GM18873 (cell line): ENCODE measurements at regions not wholly inside any gene's neighbourhood (a gene's known extent, or its start where the extent isn't known, plus 50 kb on each side); places are given as distances from the start of the nearest gene placed in this dataset.
"Not testable (repeated sequence)": the region's sequence is repeated elsewhere in the genome, so short reads cannot be mapped to it uniquely, and the experiment has no call there.

Experiments
- ATAC-seq: cut with Tn5 transposase; IDR thresholded peaks from one replicate; pipeline ENCODE4 v1.9.1; 2021; ENCODE audit warnings: mild to moderate bottlenecking, moderate library complexity, moderate number of reproducible peaks; ENCODE audit not compliant: unreplicated experiment, low FRiP score

DNA sequence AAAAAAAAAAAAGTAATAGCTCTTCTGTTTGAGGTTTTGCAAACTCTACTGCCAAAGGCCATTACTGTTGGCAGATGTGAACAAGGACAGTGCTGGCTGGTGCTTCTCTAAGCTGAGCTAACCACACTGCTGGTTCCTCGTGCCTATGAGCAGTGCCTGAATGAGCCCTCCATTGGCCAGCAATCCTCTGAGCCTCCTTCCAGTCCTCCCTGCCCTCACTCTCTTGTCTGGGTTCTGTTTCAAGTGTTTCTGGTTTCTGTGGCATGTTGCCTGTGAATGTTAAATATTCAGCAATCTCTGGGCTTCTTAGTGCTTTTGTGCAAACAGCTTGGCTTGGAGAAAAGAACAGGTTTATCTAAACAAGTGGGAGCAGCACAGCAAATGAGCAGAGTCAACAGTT is 161.3 kb upstream of the AUTS2 start:
- no peak for ATAC-seq

DNA sequence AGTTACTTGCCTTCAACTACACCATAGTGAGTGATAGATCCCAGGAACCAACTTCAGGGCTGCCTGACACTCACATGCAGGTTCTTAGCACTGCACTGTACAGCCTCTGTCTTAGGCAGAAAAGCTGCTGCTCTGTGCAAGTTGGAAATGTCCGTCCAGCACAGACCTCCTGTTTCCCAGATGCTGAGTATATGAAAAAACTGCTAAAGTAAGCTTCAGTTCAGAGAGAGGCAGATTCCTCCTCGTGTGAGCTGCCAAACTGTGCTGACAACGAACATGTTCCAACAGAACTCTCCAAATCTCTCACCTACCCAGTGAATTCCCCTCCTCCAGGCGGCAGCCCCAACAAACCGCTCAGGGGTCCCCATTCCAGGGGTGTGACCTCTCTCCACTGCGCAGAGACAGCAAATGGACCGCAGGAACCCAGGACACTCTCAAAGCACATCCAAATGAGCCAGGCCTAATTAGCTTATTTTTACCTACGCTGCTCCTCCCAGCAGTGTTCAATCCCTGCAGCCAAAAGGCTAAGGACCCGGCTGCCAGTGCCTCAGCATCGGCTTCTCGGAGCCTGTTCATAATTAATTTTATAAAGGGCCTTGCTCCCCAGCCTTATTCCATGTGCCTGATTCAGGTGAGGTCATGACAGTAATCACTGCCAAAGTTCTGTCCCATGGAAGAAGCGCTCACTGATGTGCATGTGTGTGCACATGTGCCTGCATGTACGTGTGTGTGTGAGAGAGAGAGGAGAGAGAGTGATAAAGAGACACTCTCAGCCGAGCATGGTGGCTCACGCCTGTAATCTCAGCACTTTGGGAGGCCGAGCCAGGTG is 159.5 kb upstream of the AUTS2 start:
- ATAC-seq = no peak

DNA sequence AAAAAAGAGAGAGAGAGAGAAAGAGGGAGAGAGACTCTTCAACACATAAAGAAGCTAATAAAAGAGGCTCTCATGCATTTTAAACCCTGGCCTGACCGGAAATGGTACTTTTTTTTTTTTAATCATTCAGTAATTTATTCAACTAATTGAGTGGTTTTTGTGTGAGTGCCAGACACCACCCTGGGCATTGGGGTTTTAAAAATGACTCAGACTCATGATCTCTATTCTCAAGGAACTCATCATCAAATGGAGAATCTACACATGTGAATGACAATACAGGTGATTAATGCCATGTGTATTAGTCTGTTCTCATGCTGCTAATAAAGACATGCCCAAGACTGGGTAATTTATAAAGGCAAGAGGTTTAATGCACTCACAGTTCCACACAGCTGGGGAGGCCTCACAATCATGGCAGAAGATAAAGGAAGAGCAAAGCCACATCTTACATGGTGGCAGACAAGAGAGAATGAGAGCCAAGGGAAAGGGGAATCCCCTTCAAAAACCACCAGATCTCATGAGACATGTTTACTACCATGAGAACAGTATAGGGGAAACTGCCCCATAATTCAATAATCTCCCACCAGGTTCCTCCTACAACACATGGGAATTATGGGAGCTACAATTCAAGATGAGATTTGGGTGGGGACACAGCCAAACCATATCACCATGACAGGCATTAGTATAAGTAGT is 158.5 kb upstream of the AUTS2 start:
- ATAC-seq = no peak

DNA sequence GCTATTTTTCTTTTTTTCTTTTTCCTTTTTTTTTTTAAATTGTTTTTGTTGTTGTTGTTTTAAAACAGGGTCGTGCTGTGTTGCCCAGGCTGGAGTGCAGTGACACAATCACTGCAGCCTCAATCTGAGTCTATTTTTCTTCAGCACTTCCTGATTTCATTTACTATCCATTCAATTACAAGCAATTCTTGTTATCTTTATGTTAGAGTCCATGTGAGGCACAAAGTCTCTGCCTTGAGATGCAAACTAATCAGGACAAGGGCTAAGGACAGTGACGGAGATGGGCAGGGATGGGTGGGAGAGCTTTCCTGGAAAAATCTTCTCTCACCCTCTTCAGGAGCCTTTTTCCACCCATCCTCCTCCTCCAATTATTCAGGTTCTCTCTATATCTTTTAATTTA is 157.3 kb upstream of the AUTS2 start:
- ATAC-seq = no peak

DNA sequence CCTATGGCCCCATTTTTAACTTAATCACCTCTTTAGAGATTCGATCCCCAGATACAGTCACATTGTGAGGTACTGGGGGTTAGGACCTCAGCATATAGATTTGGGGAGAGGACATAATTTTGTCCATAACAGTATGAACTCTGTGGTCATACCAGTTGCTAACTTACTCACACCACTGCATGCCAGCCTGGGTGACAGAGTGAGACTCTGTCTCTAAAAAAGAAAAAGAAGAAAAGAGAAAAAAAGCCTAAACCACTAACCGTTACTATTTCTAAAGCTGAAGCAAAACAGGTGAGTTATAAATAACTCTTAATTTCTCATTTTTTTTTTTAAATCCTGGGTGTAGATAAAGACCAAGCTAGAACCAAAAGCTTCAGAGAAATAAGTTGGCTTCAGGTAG is 155.1 kb upstream of the AUTS2 start:
- ATAC-seq = no peak

DNA sequence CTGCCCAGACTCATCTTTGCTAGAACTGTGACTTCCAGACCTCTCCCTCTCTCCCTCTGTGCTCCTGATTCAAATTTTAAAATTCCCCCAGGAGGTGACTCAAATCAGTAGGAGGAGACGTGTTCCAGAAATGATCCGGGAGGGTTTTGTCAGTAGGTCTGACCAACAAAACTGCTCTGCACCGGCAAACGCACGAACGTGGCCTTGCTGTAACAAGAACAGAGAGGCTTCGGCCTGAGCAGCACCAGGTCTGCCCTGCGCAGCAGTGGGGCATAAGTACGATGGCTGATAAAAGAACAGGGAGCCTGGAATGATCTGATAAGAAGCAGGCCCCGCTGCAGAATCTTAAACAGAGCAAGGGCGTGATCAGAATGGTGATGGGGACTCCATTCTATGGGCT is 152.7 kb upstream of the AUTS2 start:
- no peak for ATAC-seq

DNA sequence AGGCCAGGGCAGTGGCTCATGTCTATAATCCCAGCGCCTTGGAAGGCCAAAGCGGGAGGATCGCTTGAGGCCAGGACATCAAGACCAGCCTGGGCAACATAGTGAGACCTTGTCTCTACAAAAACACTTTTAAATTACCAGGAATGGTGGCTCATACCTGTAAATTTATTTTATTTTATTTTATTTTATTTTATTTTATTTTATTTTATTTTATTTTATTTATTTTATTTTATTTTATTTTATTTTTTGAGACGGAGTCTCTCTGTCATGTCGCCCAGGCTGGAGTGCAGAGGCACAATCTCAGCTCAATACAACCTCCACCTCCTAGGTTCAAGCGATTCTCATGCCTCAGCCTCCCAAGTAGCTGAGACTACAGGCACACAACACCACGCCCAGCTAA is 152.1 kb upstream of the AUTS2 start:
- not testable (repeated sequence) for ATAC-seq

DNA sequence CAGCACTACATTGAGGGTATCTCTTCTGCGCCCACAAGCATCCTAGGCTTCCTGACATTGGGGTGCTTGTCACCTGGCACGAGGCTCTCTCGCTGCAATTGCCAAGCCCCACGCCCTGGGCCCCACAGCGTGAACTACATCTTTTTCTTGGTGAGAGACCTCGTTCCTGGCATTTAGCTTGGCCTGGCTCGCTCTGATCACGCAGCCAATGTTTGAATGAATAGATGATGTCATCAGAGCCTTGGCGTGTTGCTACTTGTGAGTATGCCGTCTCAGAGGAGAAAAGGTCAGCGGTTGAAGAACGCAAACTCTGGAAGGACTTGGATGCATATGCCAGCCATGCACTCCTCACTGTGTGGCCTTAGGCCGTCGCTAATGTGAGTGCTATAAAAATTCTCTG is 150.2 kb upstream of the AUTS2 start:
- no peak for ATAC-seq

DNA sequence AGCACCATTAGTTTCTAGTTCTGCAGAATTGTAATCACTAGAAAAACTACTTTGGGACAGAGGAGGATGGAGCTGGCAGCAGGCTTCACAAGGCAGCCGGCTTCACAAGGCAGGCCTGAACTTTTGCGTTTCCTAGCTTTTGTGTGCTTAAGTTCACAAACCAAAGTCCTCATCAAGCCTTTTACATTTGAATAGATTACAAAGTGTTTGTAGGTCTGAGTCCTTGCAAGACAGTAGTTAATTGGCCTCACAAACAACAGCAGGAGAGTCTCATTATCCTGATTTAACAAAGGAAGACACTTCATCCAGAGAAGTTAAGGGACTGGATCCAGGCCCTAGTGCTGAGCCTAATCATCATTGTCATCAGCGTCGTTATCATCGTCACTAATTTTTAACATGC is 147.8 kb upstream of the AUTS2 start:
- ATAC-seq = no peak

DNA sequence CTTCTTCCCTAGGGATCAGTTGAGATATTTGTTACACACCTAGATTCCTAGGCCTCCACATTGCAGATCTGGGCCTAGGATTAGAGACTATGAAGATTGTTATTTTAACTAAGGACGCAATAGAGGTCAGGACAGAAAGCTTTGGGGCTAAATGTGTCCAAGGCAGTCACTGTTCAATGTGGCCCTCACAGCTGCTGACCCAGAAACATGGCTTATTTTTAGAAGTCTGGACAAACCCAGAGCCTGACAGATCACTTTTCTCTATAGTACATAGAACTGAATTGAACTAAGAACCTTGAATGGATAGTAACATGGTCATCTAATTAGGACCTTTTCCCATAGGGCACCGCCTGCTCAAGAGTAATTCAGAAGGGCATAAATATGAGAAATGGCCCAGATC is 146.6 kb upstream of the AUTS2 start:
- no peak for ATAC-seq

DNA sequence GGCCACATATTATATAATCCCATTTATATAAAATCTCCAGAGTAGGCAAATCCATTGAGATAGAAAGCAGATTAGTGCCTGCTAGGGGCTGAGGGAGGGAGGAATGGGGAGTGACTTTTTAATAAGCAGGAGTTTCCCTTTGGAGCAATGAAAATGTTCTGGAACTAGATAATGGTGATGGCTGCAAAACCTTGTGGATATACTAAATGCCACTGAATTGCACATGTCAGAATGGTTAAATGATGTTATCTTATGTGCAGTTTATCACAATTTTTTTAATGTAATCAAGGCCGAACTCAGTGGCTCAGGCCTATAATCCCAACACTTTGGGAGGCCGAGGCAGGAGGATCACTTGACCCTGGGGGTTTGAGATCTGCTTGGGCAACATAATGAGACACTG is 145.5 kb upstream of the AUTS2 start:
- ATAC-seq = no peak

DNA sequence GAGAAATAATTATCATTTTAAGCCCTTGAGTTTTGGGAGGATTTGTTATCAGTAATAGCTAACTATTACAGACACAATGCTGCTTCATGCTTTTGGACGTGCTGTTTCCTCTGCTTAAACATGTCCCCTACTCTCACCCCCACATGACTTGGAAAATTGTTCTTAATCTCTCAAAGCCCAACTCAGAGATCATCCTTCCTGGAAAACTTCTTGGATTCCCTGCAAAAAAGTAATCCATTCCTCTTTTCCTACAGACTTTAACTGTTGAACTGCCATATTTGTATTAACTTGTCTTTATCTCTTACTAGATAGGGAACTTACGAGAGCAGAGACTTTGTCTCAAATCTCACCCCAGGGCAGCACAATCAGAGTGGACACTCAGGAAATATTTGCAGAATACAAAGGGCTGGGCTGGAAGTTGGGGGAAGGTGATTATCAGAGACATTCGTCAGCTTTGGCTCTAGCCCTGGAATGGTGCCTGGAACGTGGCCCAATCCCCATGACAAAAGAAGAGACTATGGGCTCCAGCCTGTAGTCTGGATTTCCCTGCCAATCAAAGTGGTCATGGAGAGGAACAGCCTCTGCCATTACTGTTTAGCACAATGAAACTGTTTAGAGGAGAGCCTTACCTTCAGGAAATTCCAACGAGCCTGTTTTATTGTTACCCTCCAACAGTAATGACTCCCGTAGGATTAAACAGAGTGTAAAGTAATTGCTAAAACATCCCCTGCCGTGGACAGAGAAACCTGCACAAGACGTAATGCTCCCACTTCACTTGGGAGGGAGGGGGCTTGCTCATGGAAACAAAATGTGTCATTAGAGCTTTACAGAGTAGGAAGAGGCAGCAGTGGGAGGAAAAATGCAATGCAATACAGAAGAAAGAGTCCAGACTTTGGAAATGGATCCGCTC is 140.4 kb upstream of the AUTS2 start:
- ATAC-seq = no peak

DNA sequence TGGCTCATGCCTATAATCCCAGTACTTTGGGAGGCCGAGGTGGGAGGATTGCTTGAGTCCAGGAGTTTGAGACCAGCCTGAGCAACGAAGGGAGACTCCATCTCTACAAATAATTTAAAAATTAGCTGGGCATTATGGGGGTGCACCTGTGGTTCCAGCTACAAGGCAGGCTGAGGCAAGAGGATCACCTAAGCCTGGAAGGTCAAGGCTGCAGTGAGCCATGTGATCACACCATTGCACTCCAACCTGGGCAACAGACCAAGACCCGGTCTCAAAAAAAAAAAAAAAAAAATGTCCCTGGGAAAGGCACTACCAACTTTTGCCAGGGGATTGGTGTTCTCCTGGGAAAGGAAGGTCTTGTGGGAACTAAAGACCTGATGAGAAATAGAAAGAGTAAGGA is 134.2 kb upstream of the AUTS2 start:
- ATAC-seq = no peak

DNA sequence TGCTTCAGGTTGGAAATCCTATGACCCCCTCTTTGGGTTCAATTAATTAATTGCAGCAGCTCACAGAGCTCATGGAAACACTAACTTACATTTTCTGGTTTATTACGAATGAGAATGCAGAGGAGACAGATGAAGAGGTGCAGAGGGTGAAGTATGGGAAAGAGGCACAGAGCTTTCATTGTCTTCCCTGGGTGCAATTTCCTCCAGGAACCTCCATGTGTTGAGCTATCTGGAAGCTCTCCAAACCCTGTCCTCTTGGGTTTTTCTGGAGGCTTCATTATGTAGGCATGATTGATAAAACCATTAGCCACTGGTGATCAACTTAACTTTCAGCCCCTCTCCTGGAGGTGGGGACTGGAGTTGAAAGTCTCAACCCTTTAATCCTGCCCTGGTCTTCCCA is 133.0 kb upstream of the AUTS2 start:
- no peak for ATAC-seq

DNA sequence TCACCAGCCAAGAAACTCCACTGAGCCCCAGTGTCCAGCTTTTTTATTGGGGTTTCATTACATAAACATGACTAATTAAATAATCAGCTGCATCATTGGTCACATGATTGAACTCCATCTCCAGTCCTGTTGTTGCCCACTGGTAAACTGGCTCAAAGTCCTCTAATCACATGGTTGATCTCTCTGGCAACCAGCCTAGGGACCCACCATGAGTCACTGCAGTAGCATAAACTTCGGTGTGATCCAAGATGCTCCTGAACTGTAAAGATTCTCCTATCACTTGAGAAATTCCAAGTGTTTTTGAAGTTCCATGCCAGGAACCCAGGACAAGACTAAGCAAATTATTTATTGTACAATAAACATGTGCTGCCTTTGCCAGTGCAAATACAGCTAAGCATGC is 130.4 kb upstream of the AUTS2 start:
- no peak for ATAC-seq

DNA sequence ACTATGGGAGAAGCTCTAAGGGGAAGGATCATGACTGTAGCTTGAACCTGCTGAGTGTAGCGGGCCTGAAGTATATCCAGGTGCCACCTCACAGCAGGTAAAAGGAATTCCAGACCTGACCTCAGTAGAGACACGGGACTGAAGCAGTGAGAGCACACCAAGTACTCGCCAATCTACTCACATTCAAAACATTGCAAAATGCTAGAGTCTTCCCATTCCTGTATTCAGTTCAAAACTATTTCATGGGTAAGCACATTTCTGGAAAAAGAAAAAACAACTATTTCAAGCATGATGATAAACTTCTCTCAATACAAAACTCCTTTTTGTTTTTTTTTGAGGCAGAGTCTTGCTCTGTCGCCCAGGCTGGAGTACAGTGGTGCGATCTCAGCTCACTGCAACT is 121.9 kb upstream of the AUTS2 start:
- ATAC-seq = no peak

DNA sequence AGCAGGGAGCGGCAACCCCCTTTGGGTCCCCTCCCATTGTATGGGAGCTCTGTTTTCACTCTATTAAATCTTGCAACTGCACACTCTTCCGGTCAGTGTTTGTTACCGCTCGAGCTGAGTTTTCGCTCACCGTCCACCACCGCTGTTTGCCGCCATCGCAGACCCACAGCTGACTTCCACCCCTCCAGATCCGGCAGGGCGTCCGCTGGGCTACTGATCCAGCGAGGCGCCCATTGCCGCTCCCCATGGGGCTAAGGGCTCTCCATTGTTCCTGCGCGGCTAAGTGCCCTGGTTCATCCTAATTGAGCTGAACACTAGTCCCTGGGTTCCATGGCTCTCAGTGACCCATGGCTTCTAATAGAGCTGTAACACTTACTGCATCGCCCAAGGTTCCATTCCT is 115.6 kb upstream of the AUTS2 start:
- no peak for ATAC-seq

DNA sequence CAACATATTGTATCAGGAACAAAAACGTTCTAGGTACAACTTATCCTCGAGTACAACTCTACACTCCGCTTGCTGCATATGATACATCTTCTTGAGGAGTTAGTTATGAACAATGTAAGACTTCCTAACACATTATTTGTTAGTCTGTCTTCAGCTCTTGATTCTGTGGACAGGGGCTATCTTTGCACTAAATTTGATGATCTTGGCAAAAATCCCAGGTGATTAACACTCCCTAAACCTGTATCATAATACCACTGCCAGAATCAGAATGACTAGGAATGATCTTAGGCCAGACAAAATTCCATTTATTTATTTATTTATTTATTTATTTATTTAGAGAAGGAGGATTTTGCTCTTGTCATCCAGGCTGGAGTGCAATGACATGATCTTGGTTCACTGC is 108.7 kb upstream of the AUTS2 start:
- ATAC-seq = no peak

DNA sequence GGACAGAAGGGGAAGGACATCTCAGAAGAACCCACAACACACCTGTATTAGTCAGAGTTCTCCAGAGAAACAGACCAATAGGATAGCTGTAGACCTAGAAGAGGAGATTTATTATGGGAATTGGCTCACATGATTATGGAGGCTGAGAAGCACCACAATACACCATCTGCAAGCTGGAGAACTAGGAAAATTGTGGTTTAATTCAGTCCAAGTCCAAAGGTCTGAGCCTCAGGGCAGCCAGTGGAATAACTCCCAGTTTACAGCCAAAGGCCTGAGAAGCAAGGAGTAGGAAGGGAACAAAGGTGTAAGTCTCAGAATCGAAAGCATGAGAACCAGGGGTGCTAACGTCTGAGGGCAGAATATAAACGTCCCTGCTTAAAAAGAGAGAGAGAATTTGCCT is 99.6 kb upstream of the AUTS2 start:
- ATAC-seq = no peak

DNA sequence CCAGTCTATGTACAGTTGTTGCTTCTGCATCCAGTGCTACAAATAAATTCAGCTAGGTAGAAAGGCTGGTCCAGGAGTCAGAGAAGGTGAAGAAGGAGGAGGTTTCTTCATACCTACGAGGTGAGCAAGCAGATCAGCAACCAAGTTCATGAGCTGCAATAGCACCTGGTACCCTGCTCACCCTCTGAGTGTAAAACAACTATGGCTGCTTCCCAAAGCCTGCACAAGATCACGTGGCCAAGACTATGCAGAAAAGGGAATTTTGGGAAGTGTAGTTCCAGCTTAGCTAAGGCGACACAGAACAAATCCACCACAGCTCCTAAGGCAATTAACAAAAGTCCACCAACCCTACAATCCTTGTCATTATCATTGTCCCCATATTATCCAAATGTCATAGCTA is 95.9 kb upstream of the AUTS2 start:
- ATAC-seq = no peak

DNA sequence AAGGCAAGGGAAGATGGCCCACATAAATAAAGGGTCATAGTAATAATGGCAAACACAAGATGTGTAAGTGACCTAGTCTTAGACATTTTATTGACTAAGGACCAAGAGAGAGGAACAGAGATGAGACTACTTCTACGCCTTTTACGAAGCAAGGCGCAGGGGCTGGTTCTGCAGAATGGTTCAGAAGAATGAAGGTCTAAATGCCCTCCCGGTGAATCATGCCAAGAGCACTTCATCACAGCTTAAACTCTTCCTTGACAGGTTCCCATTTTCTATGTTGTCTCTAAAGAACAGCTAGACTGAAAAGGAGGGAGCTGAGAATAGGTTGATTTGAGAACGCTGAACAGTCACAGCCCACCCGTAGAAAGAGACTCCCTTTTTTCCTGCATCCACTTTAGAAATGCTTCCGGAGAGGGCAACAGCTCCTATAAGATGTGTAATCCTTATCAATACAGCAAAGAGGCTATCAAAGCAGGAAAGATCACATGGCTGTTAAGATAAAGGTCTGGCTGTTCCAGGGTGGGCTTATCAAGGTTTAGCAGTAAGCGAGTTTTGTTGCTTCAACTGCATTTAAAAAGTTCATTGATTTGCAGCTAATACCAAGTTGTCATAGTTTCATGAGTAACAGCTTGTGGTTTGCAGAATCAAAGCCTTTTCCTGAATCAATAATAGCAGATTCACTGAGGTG is 93.4 kb upstream of the AUTS2 start:
- no peak for ATAC-seq
